IMR-90 (cell line): ENCODE measurements at regions not wholly inside any gene's neighbourhood (a gene's known extent, or its start where the extent isn't known, plus 50 kb on each side); places are given as distances from the start of the nearest gene placed in this dataset.

Experiments used
- ATAC-seq: fragments of 200-7000 bp; cut with Tn5 transposase; 2 replicates; pipeline ENCODE4 v1.9.1; 2020; ENCODE audit warnings: low read depth, mild to moderate bottlenecking, moderate library complexity
- BruUV-seq: library from RNA; stranded (reverse); fragments of 400-500 nt; replicated peaks from 2 replicates; lab custom pipeline; 2021; lab: Mats Ljungman, UMichigan
- CTCF ChIA-PET: fragments of 300-600 bp; formaldehyde crosslinking; extraction: SDS; loops from one replicate; lab custom pipeline; 2021; ENCODE audit warnings: antibody characterized with exemption; lab: Yijun Ruan, JAX
- POLR2A ChIA-PET: fragments of 300-600 bp; sonication (Branson Sonifier 250); formaldehyde crosslinking; loops from one replicate; lab custom pipeline; 2022; ENCODE audit warnings: antibody characterized with exemption; ENCODE audit not compliant: unreplicated experiment; lab: Charles Lee
- DNase-seq: peaks from one replicate; pipeline ENCODE4 v3.0.0; 2013
- H2AFZ ChIP-seq: replicated peaks from 2 replicates; pipeline ENCODE3; 2013; ENCODE audit warnings: low read length, mild to moderate bottlenecking; ENCODE audit not compliant: poor library complexity
- H2AK5ac ChIP-seq: 2 replicates; pipeline ENCODE4 v1.6.1; 2013; ENCODE audit warnings: low read depth, low read length, inconsistent platforms
- H2AK9ac ChIP-seq: replicated peaks from 2 replicates; pipeline ENCODE3; 2013; ENCODE audit warnings: mild to moderate bottlenecking, low read depth, low read length, moderate library complexity; ENCODE audit not compliant: poor library complexity
- H2BK120ac ChIP-seq: 2 replicates; pipeline ENCODE4 v1.6.1; 2013; ENCODE audit warnings: low read depth, low read length, inconsistent platforms
- H2BK15ac ChIP-seq: 3 replicates; pipeline ENCODE4 v1.6.1; 2013; ENCODE audit warnings: low read depth, low read length, inconsistent platforms
- H2BK20ac ChIP-seq: 2 replicates; pipeline ENCODE4 v1.6.1; 2013; ENCODE audit warnings: low read depth, mild to moderate bottlenecking, inconsistent platforms, low read length, moderate library complexity
- H2BK5ac ChIP-seq: 2 replicates; pipeline ENCODE4 v1.6.1; 2013; ENCODE audit warnings: mild to moderate bottlenecking, low read depth, low read length, inconsistent platforms; ENCODE audit not compliant: poor library complexity, severe bottlenecking
- H3K14ac ChIP-seq: replicated peaks from 2 replicates; pipeline ENCODE4 v1.6.1; 2013; ENCODE audit warnings: low read depth, low read length, inconsistent platforms
- H3K18ac ChIP-seq: 2 replicates; pipeline ENCODE4 v1.6.1; 2013; ENCODE audit warnings: low read depth, low read length, control low read depth
- H3K23ac ChIP-seq: 2 replicates; pipeline ENCODE4 v1.6.1; 2013; ENCODE audit warnings: low read depth, low read length, inconsistent platforms
- H3K27ac ChIP-seq: 2 replicates; pipeline ENCODE4 v1.5.1; 2013; ENCODE audit warnings: mild to moderate bottlenecking, control low read depth, low read length; ENCODE audit not compliant: insufficient read depth
- H3K27me3 ChIP-seq: 2 replicates; pipeline ENCODE4 v1.6.1; 2013; ENCODE audit warnings: low read length; ENCODE audit not compliant: control insufficient read depth, insufficient read depth
- H3K36me3 ChIP-seq: 2 replicates; pipeline ENCODE4 v1.6.1; 2013; ENCODE audit warnings: low read length, mixed read lengths; ENCODE audit not compliant: control insufficient read depth, insufficient read depth
- H3K4ac ChIP-seq: 2 replicates; pipeline ENCODE4 v1.6.1; 2013; ENCODE audit warnings: low read depth, low read length, inconsistent platforms
- H3K4me1 ChIP-seq: 2 replicates; pipeline ENCODE4 v1.6.1; 2013; ENCODE audit warnings: low read length, mixed read lengths; ENCODE audit not compliant: control insufficient read depth, insufficient read depth
- H3K4me2 ChIP-seq: 2 replicates; pipeline ENCODE4 v1.6.1; 2013; ENCODE audit warnings: low read depth, mild to moderate bottlenecking, control low read depth, low read length, moderate library complexity
- H3K4me3 ChIP-seq: 2 replicates; pipeline ENCODE4 v1.5.1; 2013; ENCODE audit warnings: low read depth, mild to moderate bottlenecking, control low read depth, low read length, moderate library complexity; ENCODE audit not compliant: insufficient read depth
- H3K56ac ChIP-seq: 2 replicates; pipeline ENCODE4 v1.6.1; 2013; ENCODE audit warnings: low read length, inconsistent platforms; ENCODE audit not compliant: insufficient read depth; ENCODE audit errors: extremely low read depth
- H3K79me1 ChIP-seq, 2 experiments: 2 replicates each; pipeline ENCODE4 v1.6.1; 2013; ENCODE audit warnings: low read length in 2 of 2, inconsistent platforms in 1 of 2, low read depth in 1 of 2
- H3K9ac ChIP-seq: 2 replicates; pipeline ENCODE4 v1.6.1; 2013; ENCODE audit warnings: low read depth, low read length, control low read depth
- H3K9me1 ChIP-seq: 2 replicates; pipeline ENCODE4 v1.6.1; 2013; ENCODE audit warnings: low read length, inconsistent platforms; ENCODE audit not compliant: insufficient read depth
- H3K9me3 ChIP-seq: 2 replicates; pipeline ENCODE4 v1.6.1; 2013; ENCODE audit warnings: low read length; ENCODE audit not compliant: control insufficient read depth, insufficient read depth
- H4K20me1 ChIP-seq: 2 replicates; pipeline ENCODE4 v1.6.1; 2013; ENCODE audit warnings: low read length, inconsistent platforms; ENCODE audit not compliant: insufficient read depth
- H4K5ac ChIP-seq: 2 replicates; pipeline ENCODE4 v1.6.1; 2013; ENCODE audit warnings: mild to moderate bottlenecking, low read depth, low read length, control low read depth
- H4K8ac ChIP-seq, 2 experiments: 2 replicates each; pipeline ENCODE4 v1.6.1; 2013; ENCODE audit warnings: low read depth in 2 of 2, low read length in 2 of 2, control low read depth in 1 of 2, inconsistent platforms in 1 of 2
- H4K91ac ChIP-seq: 2 replicates; pipeline ENCODE4 v1.6.1; 2013; ENCODE audit warnings: low read depth, low read length, inconsistent platforms; ENCODE audit not compliant: insufficient read depth
- BHLHE40 ChIP-seq: fragments of 150-350 bp; IDR thresholded peaks from 2 replicates; pipeline ENCODE4 v1.6.1; 2016; ENCODE audit warnings: mild to moderate bottlenecking, low read depth, low read length
- FOS ChIP-seq: fragments of 150-350 bp; IDR thresholded peaks from 2 replicates; pipeline ENCODE4 v1.6.1; 2016; ENCODE audit warnings: low read depth, low read length
- MAZ ChIP-seq: IDR thresholded peaks from 2 replicates; pipeline ENCODE4 v1.6.1; 2012; ENCODE audit warnings: low read depth, mild to moderate bottlenecking, low read length, improper control_type of control experiment, moderate library complexity, borderline replicate concordance
- RAD21 ChIP-seq: IDR thresholded peaks from 2 replicates; pipeline ENCODE4 v1.6.1; 2012; ENCODE audit warnings: low read length, improper control_type of control experiment
- dilution Hi-C: fragments of 300-500 bp; cut with HindIII; formaldehyde crosslinking; loops from one replicate; pipeline ENCODE4 v1.14.3; 2018; ENCODE audit warnings: low sequenced_read_pairs; ENCODE audit not compliant: unreplicated experiment
- in situ Hi-C: fragments of 300-500 bp; cut with MboI; formaldehyde crosslinking; loops from 3 replicates; pipeline ENCODE4 v1.14.3; 2019; ENCODE audit warnings: low sequenced_read_pairs, inconsistent platforms, mixed read lengths
- intact Hi-C: fragments of 100-400 bp; cut with micrococcal nuclease; formaldehyde crosslinking; loops from 2 replicates; pipeline ENCODE4 v1.10.0; 2022
- TF ChIP-seq, protein P1 (sequence below): conservative IDR thresholded peaks from 2 replicates; pipeline ENCODE4 v1.5.1; 2012; ENCODE audit warnings: mild to moderate bottlenecking, low read depth, low read length, improper control_type of control experiment

- Histone ChIP-seq H3K79me1 (no peaks in the 10 kb centered on the region), H2AFZ (no peak overlapping the region), H2AK5ac (no peak overlapping the region), H3K9ac (no peak overlapping the region), H2BK15ac (no peak overlapping the region), H2BK120ac (no peak overlapping the region), H3K4me1 (no peaks in the 10 kb centered on the region), H3K4me2 (no peak overlapping the region), H3K9me3 (no peaks in the 10 kb centered on the region), H2BK20ac (no peak overlapping the region), H4K20me1 (no peaks in the 10 kb centered on the region), H3K27ac (no peak overlapping the region), H3K56ac (no peak overlapping the region), H3K4ac (no peak overlapping the region), H2BK5ac (no peak overlapping the region), H4K8ac (no peak overlapping the region), H3K27me3 (no peaks in the 10 kb centered on the region), H3K23ac (no peak overlapping the region), H4K91ac (no peak overlapping the region), H3K4me3 (no peak overlapping the region), H3K36me3 (no peaks in the 10 kb centered on the region), H4K5ac (no peak overlapping the region), H2AK9ac (no peak overlapping the region), H3K18ac (no peak overlapping the region), H3K14ac (no peak overlapping the region), H3K9me1 (no peaks in the 10 kb centered on the region)
- DNase-seq (no peak), ATAC-seq (no peak)
- ChIA-PET POLR2A (no interaction called here), CTCF (no interaction called here)
- TF ChIP-seq BHLHE40 (no peak), FOS (no peak), RAD21 (no peak), MAZ (no peak)
- TF ChIP-seq, protein P1, sequence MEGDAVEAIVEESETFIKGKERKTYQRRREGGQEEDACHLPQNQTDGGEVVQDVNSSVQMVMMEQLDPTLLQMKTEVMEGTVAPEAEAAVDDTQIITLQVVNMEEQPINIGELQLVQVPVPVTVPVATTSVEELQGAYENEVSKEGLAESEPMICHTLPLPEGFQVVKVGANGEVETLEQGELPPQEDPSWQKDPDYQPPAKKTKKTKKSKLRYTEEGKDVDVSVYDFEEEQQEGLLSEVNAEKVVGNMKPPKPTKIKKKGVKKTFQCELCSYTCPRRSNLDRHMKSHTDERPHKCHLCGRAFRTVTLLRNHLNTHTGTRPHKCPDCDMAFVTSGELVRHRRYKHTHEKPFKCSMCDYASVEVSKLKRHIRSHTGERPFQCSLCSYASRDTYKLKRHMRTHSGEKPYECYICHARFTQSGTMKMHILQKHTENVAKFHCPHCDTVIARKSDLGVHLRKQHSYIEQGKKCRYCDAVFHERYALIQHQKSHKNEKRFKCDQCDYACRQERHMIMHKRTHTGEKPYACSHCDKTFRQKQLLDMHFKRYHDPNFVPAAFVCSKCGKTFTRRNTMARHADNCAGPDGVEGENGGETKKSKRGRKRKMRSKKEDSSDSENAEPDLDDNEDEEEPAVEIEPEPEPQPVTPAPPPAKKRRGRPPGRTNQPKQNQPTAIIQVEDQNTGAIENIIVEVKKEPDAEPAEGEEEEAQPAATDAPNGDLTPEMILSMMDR: no peak
- in situ Hi-C loops (no loop called here), dilution Hi-C loops (no loop called here), intact Hi-C loops (no loop called here)
- BruUV-seq: no TSS peak
Measured at GRCh38 chr10:53177468-53177867, 404.9 kb upstream of the MBL2 start.
